OCI-LY1 (cell line): ENCODE measurements at regions not wholly inside any gene's neighbourhood (a gene's known extent, or its start where the extent isn't known, plus 50 kb on each side); places are given as distances from the start of the nearest gene placed in this dataset.

ENCODE experiments used
- H2AFZ ChIP-seq: fragments of 200-600 bp; sonication (generic), shearing (Covaris generic); 2 replicates; pipeline ENCODE4 v1.6.0; 2014; ENCODE audit warnings: antibody characterized with exemption, mild to moderate bottlenecking, low read length
- H3F3A ChIP-seq: fragments of 200-600 bp; sonication (generic), shearing (Covaris generic); 2 replicates; pipeline ENCODE4 v1.6.0; 2014; ENCODE audit warnings: mild to moderate bottlenecking, antibody characterized with exemption, low read length, moderate library complexity; ENCODE audit not compliant: insufficient read depth
- H3K27ac ChIP-seq: fragments of 200-600 bp; sonication (generic); 2 replicates; pipeline ENCODE4 v1.5.1; 2014; ENCODE audit warnings: low read length, mixed run types, mild to moderate bottlenecking, low read depth; ENCODE audit not compliant: poor library complexity, severe bottlenecking
- H3K27me3 ChIP-seq: fragments of 200-600 bp; sonication (generic); 2 replicates; pipeline ENCODE4 v1.6.0; 2014; ENCODE audit warnings: antibody characterized with exemption, mild to moderate bottlenecking, low read length, moderate library complexity; ENCODE audit not compliant: insufficient read depth
- H3K36me3 ChIP-seq: fragments of 200-600 bp; sonication (generic); 2 replicates; pipeline ENCODE4 v1.6.1; 2014; ENCODE audit warnings: mild to moderate bottlenecking, antibody characterized with exemption, low read length, moderate library complexity, mixed read lengths; ENCODE audit not compliant: insufficient read depth
- H3K4me1 ChIP-seq: fragments of 200-600 bp; sonication (generic); 2 replicates; pipeline ENCODE4 v1.5.1; 2014; ENCODE audit warnings: mild to moderate bottlenecking, low read length, moderate library complexity; ENCODE audit not compliant: insufficient read depth, severe bottlenecking
- H3K4me2 ChIP-seq: fragments of 200-600 bp; sonication (generic), shearing (Covaris generic); 2 replicates; pipeline ENCODE4 v1.6.1; 2014; ENCODE audit warnings: low read length
- H3K4me3 ChIP-seq: fragments of 200-600 bp; sonication (generic); 2 replicates; pipeline ENCODE4 v1.5.1; 2014; ENCODE audit warnings: low read length, low read depth, mild to moderate bottlenecking, mixed read lengths; ENCODE audit not compliant: poor library complexity, severe bottlenecking
- H3K79me2 ChIP-seq: fragments of 200-600 bp; shearing (Covaris generic); 2 replicates; pipeline ENCODE4 v1.6.1; 2016; ENCODE audit warnings: mixed run types, low read length, mixed read lengths; ENCODE audit not compliant: insufficient read depth
- H3K9ac ChIP-seq: fragments of 200-600 bp; sonication (generic), shearing (Covaris generic); 2 replicates; pipeline ENCODE4 v1.6.1; 2014; ENCODE audit warnings: mild to moderate bottlenecking, low read length, mixed read lengths
- H3K9me2 ChIP-seq: fragments of 200-600 bp; sonication (generic), shearing (Covaris generic); 2 replicates; pipeline ENCODE4 v1.6.1; 2014; ENCODE audit warnings: low read depth, mild to moderate bottlenecking, low read length, mixed read lengths
- H3K9me3 ChIP-seq: fragments of 200-600 bp; shearing (Covaris generic); 2 replicates; pipeline ENCODE4 v1.6.1; 2014; ENCODE audit warnings: low read length, mixed read lengths
- H4K20me1 ChIP-seq: fragments of 200-600 bp; sonication (generic), shearing (Covaris generic); 2 replicates; pipeline ENCODE4 v1.6.0; 2016; ENCODE audit warnings: mild to moderate bottlenecking, low read length; ENCODE audit not compliant: insufficient read depth
- CTCF ChIP-seq: fragments of 200-600 bp; sonication (generic), shearing (Covaris generic); IDR thresholded peaks from 2 replicates; pipeline ENCODE4 v1.5.1; 2017; ENCODE audit warnings: mild to moderate bottlenecking, antibody characterized with exemption, low read length, moderate library complexity, mixed read lengths
- EZH2 ChIP-seq: fragments of 200-600 bp; sonication (generic), shearing (Covaris generic); IDR thresholded peaks from 2 replicates; pipeline ENCODE4 v1.8.0; 2017; ENCODE audit warnings: borderline replicate concordance, mixed run types, mild to moderate bottlenecking, antibody characterized with exemption, low read length, moderate library complexity, mixed read lengths

- Histone ChIP-seq H3K4me3 (no peak overlapping the region), H3F3A (no peaks in the 10 kb centered on the region), H3K9me2 (no peaks in the 10 kb centered on the region), H3K36me3 (no peaks in the 10 kb centered on the region), H3K9me3 (no peaks in the 10 kb centered on the region), H4K20me1 (no peaks in the 10 kb centered on the region), H3K79me2 (no peaks in the 10 kb centered on the region), H3K4me1 (no peaks in the 10 kb centered on the region), H3K27me3 (no peaks in the 10 kb centered on the region), H2AFZ (no peak overlapping the region), H3K4me2 (no peak overlapping the region), H3K9ac (no peak overlapping the region), H3K27ac (no peak overlapping the region)
- TF ChIP-seq EZH2 (no peak), CTCF (no peak)
Measured at GRCh38 chr6:77298283-77298682, 165.0 kb downstream of the HTR1B start.

- TF ChIP-seq CTCF (no peak), EZH2 (no peak)
- Histone ChIP-seq H3K9me3 (no peaks in the 10 kb centered on the region), H3K27me3 (no peaks in the 10 kb centered on the region), H3K9ac (no peak overlapping the region), H3K4me3 (no peak overlapping the region), H3K4me1 (no peaks in the 10 kb centered on the region), H3K27ac (no peak overlapping the region), H3F3A (no peaks in the 10 kb centered on the region), H4K20me1 (no peaks in the 10 kb centered on the region), H2AFZ (no peak overlapping the region), H3K79me2 (no peaks in the 10 kb centered on the region), H3K4me2 (no peak overlapping the region), H3K36me3 (no peaks in the 10 kb centered on the region), H3K9me2 (no peaks in the 10 kb centered on the region)
Measured at GRCh38 chr6:77292564-77293546, 170.4 kb downstream of the HTR1B start.

GRCh38 chr6:77290798-77291197 is 172.5 kb downstream of the HTR1B start:
- Histone ChIP-seq H3K9me3 (no peaks in the 10 kb centered on the region), H3K27me3 (no peaks in the 10 kb centered on the region), H3K79me2 (no peaks in the 10 kb centered on the region), H3K9ac (no peak overlapping the region), H4K20me1 (no peaks in the 10 kb centered on the region), H3K36me3 (no peaks in the 10 kb centered on the region), H3K27ac (no peak overlapping the region), H3K4me1 (no peaks in the 10 kb centered on the region), H3K4me3 (no peak overlapping the region), H3K4me2 (no peak overlapping the region), H2AFZ (no peak overlapping the region), H3K9me2 (no peaks in the 10 kb centered on the region), H3F3A (no peaks in the 10 kb centered on the region)
- TF ChIP-seq CTCF (no peak), EZH2 (no peak)
